Body of pancreas (tissue), 4 donors: ENCODE measurements at regions not wholly inside any gene's neighbourhood (a gene's known extent, or its start where the extent isn't known, plus 50 kb on each side); places are given as distances from the start of the nearest gene placed in this dataset.

ENCODE experiments used
- POLR2A ChIP-seq, 3 donors: fragments of 450-650 bp; IDR thresholded peaks; one replicate each; pipeline ENCODE4 v1.6.1; 2016; ENCODE audit warnings: antibody characterized with exemption in 3 of 3, mild to moderate bottlenecking in 2 of 3
- TF ChIP-seq, protein P1 (sequence below), 7 experiments: fragments of 450-650 bp in 4 of 7; fragments of 200-600 bp in 3 of 7; sonication (generic) in 3 of 7; IDR thresholded peaks; one replicate each; pipeline ENCODE4 v1.5.1; 2016 to 2019; ENCODE audit warnings: antibody characterized with exemption in 7 of 7

DNA sequence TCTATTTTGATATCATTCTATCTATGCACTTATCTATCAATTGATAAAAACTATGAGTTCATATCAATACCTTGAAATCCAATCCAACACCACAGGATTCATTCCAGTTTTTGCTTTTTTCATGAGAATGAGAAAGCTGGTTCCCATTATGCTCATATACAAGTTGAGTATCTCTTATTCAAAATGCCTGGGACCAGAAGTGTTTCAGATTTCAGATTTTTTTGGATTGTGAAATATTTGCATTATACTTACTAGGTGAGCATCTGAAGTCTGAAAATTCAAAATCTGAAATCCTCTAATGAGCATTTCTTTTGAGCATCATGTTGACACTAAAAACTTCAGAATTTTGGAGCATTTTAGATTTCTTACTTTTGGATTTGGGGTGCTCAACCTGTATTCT, 67.8 kb upstream of the DCBLD2 start:
- TF ChIP-seq, protein P1, sequence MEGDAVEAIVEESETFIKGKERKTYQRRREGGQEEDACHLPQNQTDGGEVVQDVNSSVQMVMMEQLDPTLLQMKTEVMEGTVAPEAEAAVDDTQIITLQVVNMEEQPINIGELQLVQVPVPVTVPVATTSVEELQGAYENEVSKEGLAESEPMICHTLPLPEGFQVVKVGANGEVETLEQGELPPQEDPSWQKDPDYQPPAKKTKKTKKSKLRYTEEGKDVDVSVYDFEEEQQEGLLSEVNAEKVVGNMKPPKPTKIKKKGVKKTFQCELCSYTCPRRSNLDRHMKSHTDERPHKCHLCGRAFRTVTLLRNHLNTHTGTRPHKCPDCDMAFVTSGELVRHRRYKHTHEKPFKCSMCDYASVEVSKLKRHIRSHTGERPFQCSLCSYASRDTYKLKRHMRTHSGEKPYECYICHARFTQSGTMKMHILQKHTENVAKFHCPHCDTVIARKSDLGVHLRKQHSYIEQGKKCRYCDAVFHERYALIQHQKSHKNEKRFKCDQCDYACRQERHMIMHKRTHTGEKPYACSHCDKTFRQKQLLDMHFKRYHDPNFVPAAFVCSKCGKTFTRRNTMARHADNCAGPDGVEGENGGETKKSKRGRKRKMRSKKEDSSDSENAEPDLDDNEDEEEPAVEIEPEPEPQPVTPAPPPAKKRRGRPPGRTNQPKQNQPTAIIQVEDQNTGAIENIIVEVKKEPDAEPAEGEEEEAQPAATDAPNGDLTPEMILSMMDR (IDR thresholded peaks at IDR 0.05), result no peak
- no peak for TF ChIP-seq POLR2A (IDR thresholded peaks at IDR 0.05)
